ENCODE measurements at regions not wholly inside any gene's neighbourhood (a gene's known extent, or its start where the extent isn't known, plus 50 kb on each side); places are given as distances from the start of the nearest gene placed in this dataset.

DNA sequence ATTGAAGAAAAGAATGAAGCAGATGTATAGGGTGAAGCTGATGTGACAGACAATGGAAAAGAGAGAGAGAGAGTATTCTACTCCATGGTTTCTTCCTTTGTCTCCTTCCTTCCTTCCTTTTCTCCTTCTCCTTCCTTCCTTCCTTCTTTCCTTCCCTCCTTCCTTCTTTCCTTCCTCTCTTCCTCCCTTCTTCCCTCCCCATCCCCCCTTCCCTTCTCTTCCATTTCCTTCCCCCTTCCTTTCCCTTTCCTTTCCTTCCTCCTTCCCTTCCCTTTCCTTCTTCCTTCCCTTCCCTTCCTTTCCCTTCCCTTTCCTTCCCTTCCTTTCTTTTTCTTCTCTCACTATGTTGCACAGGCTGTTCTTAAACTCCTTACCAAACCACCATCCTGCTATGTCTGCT, 55.7 kb upstream of the GPR139 start:
- Mint-ChIP-seq H3K27ac (no peak overlapping the region), H3K4me3 (no peak overlapping the region), H3K36me3 (peaks cover 1% of the 10 kb centered on the region), H3K4me1 (no peaks in the 10 kb centered on the region), H3K27me3 (peaks cover 1% of the 10 kb centered on the region), H3K9me3 (peaks cover 11 to 37% (median 11%) of the 10 kb centered on the region in 3 donors)

All from IgD-negative memory B cell (primary cell).